GM06990 (cell line): ENCODE measurements at regions not wholly inside any gene's neighbourhood (a gene's known extent, or its start where the extent isn't known, plus 50 kb on each side); places are given as distances from the start of the nearest gene placed in this dataset.

Experiments
- DNase-seq: peaks from one replicate; pipeline ENCODE4 v3.0.0-alpha.2; 2011; ENCODE audit not compliant: insufficient read length; ENCODE audit errors: extremely low read depth
- H3K27me3 ChIP-seq: replicated peaks from 2 replicates; pipeline ENCODE4 v1.6.0; 2011; ENCODE audit warnings: low read length; ENCODE audit not compliant: control insufficient read depth, insufficient read depth
- H3K36me3 ChIP-seq: 2 replicates; pipeline ENCODE4 v1.5.1; 2011; ENCODE audit warnings: low read length; ENCODE audit not compliant: control insufficient read depth, insufficient read depth
- H3K4me3 ChIP-seq: replicated peaks from 2 replicates; pipeline ENCODE4 v1.5.1; 2011; ENCODE audit warnings: low read depth, mild to moderate bottlenecking, control low read depth, low read length
- CTCF ChIP-seq: IDR thresholded peaks from 2 replicates; pipeline ENCODE4 v1.5.1; 2011; ENCODE audit warnings: low read length, control low read depth, mild to moderate bottlenecking, inconsistent platforms; ENCODE audit not compliant: insufficient read depth, poor library complexity, severe bottlenecking

DNA sequence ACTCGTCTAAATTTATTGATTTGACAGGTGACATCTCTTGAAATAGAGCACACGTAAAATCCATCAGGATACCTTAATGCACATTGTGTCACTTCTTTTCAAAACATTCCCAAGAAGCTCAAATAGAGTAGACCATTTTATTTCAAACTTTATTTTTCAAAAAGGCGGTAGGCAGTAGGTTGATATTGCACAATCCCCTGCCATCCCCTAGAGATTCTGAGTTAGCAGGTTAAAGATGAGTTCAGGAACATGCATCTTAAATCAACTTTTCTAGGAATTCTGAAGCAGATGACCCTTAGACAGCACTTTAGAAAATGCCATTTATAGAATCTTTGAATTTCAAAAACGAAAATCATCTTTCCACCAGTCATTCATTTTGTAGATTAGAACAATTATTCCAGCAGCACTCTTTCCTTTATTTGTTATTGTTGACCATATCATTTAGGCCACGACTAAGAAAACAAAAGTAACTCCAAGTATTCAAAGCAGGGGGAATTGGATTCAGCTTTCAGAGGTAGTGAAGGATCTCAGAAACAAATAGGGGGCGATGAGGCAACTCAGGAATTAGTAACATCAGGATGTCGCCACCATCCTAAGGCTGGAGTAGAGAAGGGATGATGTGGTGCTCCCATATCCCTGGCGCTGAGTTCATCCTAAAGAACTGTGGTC is 198.2 kb upstream of the MCTP2 start:
- no peak for DNase-seq
- H3K27me3 ChIP-seq = no peaks in the 10 kb centered on the region
- H3K36me3 ChIP-seq = no peaks in the 10 kb centered on the region
- no peak overlapping the region for H3K4me3 ChIP-seq
- TF ChIP-seq CTCF = no peak

DNA sequence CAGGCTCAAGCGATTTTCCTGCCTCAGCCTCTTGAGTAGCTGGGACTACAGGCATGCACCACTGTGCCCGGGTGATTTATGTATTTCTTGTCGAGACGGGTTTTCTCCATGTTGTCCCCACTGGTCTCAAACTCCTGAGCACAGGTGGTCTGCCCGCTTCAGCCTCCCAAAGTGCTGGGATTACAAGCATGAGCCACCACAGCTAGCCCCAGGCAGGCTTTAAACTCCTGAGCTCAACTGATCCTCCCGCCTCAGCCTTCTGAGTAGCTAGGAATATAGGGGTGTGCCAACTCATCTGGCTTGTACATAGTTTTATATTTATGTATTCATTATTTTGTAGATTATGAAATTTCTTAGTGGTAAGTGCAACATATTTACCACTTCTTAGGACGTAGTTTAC is 198.8 kb upstream of the MCTP2 start:
- TF ChIP-seq CTCF = no peak
- Histone ChIP-seq H3K4me3 (no peak overlapping the region), H3K36me3 (no peaks in the 10 kb centered on the region), H3K27me3 (no peaks in the 10 kb centered on the region)
- no peak for DNase-seq

GRCh38 chr15:94031072-94031471 is 200.3 kb upstream of the MCTP2 start:
- Histone ChIP-seq H3K4me3 (no peak overlapping the region), H3K27me3 (no peaks in the 10 kb centered on the region), H3K36me3 (no peaks in the 10 kb centered on the region)
- no peak for DNase-seq
- no peak for TF ChIP-seq CTCF

- no peak overlapping the region for H3K4me3 ChIP-seq
- H3K36me3 ChIP-seq = no peaks in the 10 kb centered on the region
- TF ChIP-seq CTCF = no peak
- H3K27me3 ChIP-seq = no peaks in the 10 kb centered on the region
- no peak for DNase-seq
Measured at GRCh38 chr15:94029495-94029894, 201.9 kb upstream of the MCTP2 start.

- Histone ChIP-seq H3K4me3 (no peak overlapping the region), H3K36me3 (no peaks in the 10 kb centered on the region), H3K27me3 (no peaks in the 10 kb centered on the region)
- no peak for TF ChIP-seq CTCF
- no peak for DNase-seq
Measured at GRCh38 chr15:94028809-94029208, 202.6 kb upstream of the MCTP2 start.

GRCh38 chr15:94028121-94028520 is 203.2 kb upstream of the MCTP2 start:
- no peak for DNase-seq
- no peaks in the 10 kb centered on the region for H3K27me3 ChIP-seq
- TF ChIP-seq CTCF = no peak
- no peak overlapping the region for H3K4me3 ChIP-seq
- no peaks in the 10 kb centered on the region for H3K36me3 ChIP-seq
